ENCODE measurements at regions not wholly inside any gene's neighbourhood (a gene's known extent, or its start where the extent isn't known, plus 50 kb on each side); places are given as distances from the start of the nearest gene placed in this dataset.

DNA sequence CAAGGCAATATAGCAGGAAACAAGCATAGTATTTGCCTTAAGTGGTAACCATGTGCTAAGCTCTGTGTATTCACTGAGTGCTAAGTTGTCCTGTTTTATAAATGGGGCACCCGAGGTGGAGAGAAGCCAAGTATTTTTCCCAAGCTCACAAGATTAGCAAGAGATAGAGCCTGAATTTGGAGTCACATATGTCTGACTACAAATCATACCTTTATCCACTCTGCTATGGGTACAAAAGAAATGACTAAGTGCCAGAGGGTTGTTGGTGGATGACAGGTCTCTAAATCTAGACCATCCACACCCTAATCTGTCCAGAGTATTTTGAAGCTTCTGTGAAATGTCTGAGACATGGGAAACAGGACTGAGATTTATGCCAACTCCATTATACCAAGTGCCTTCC lies 182.1 kb upstream of the SEL1L start:
- DNase-seq (ENCODE audit: low read depth in 1 of 2, low spot score in 1 of 2), result no peak
- no peak overlapping the region for H3K4me3 ChIP-seq (replicated peaks; ENCODE audit: insufficient read depth, low read length)
- no peaks in the 10 kb centered on the region for H3K27me3 ChIP-seq (ENCODE audit: insufficient read depth, poor library complexity, severe bottlenecking)
- H3K27ac ChIP-seq (replicated peaks), result no peak overlapping the region
- TF ChIP-seq SPI1 (IDR thresholded peaks at IDR 0.05; ENCODE audit: borderline replicate concordance, low read depth) (no peak), POLR2AphosphoS5 (IDR thresholded peaks at IDR 0.05; ENCODE audit: low read depth) (no peak), GABPA (IDR thresholded peaks at IDR 0.05; ENCODE audit: low read depth) (no peak)
- TF ChIP-seq, protein P1, sequence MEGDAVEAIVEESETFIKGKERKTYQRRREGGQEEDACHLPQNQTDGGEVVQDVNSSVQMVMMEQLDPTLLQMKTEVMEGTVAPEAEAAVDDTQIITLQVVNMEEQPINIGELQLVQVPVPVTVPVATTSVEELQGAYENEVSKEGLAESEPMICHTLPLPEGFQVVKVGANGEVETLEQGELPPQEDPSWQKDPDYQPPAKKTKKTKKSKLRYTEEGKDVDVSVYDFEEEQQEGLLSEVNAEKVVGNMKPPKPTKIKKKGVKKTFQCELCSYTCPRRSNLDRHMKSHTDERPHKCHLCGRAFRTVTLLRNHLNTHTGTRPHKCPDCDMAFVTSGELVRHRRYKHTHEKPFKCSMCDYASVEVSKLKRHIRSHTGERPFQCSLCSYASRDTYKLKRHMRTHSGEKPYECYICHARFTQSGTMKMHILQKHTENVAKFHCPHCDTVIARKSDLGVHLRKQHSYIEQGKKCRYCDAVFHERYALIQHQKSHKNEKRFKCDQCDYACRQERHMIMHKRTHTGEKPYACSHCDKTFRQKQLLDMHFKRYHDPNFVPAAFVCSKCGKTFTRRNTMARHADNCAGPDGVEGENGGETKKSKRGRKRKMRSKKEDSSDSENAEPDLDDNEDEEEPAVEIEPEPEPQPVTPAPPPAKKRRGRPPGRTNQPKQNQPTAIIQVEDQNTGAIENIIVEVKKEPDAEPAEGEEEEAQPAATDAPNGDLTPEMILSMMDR (IDR thresholded peaks at IDR 0.05; ENCODE audit: insufficient read depth, low read length), result no peak
- TF ChIP-seq, protein P2, sequence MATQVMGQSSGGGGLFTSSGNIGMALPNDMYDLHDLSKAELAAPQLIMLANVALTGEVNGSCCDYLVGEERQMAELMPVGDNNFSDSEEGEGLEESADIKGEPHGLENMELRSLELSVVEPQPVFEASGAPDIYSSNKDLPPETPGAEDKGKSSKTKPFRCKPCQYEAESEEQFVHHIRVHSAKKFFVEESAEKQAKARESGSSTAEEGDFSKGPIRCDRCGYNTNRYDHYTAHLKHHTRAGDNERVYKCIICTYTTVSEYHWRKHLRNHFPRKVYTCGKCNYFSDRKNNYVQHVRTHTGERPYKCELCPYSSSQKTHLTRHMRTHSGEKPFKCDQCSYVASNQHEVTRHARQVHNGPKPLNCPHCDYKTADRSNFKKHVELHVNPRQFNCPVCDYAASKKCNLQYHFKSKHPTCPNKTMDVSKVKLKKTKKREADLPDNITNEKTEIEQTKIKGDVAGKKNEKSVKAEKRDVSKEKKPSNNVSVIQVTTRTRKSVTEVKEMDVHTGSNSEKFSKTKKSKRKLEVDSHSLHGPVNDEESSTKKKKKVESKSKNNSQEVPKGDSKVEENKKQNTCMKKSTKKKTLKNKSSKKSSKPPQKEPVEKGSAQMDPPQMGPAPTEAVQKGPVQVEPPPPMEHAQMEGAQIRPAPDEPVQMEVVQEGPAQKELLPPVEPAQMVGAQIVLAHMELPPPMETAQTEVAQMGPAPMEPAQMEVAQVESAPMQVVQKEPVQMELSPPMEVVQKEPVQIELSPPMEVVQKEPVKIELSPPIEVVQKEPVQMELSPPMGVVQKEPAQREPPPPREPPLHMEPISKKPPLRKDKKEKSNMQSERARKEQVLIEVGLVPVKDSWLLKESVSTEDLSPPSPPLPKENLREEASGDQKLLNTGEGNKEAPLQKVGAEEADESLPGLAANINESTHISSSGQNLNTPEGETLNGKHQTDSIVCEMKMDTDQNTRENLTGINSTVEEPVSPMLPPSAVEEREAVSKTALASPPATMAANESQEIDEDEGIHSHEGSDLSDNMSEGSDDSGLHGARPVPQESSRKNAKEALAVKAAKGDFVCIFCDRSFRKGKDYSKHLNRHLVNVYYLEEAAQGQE (IDR thresholded peaks at IDR 0.05; ENCODE audit: insufficient replicate concordance, low read depth), result no peak

DNA sequence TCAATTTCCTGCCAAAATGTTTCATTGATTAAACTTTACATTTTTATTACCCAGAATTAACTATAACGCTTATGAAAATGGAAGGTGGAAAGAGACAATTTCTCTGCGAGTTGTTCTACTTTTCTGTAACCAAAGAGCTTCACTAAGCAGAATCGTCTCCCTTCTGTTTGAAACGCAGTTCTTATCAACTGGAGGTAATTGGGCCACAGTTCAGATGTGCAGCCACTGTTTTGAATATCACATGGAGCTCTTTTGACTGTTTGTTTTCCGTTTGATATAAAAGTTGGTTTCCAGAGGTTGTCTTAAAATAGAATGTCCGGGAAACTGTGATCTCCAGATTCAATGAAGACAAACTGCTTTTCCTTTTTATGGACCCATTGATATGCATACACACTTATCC lies 183.3 kb upstream of the SEL1L start:
- TF ChIP-seq, protein P1 (IDR thresholded peaks at IDR 0.05; ENCODE audit: insufficient read depth, low read length), result no peak
- TF ChIP-seq, protein P2 (IDR thresholded peaks at IDR 0.05; ENCODE audit: insufficient replicate concordance, low read depth), result no peak
- TF ChIP-seq GABPA (IDR thresholded peaks at IDR 0.05; ENCODE audit: low read depth), result no peak
- TF ChIP-seq POLR2AphosphoS5 (IDR thresholded peaks at IDR 0.05; ENCODE audit: low read depth), result no peak
- TF ChIP-seq SPI1 (IDR thresholded peaks at IDR 0.05; ENCODE audit: borderline replicate concordance, low read depth), result no peak
- no peaks in the 10 kb centered on the region for H3K27me3 ChIP-seq (ENCODE audit: insufficient read depth, poor library complexity, severe bottlenecking)
- no peak overlapping the region for H3K27ac ChIP-seq (replicated peaks)
- H3K4me3 ChIP-seq (replicated peaks; ENCODE audit: insufficient read depth, low read length), result no peak overlapping the region
- no peak for DNase-seq (ENCODE audit: low read depth in 1 of 2, low spot score in 1 of 2)

DNA sequence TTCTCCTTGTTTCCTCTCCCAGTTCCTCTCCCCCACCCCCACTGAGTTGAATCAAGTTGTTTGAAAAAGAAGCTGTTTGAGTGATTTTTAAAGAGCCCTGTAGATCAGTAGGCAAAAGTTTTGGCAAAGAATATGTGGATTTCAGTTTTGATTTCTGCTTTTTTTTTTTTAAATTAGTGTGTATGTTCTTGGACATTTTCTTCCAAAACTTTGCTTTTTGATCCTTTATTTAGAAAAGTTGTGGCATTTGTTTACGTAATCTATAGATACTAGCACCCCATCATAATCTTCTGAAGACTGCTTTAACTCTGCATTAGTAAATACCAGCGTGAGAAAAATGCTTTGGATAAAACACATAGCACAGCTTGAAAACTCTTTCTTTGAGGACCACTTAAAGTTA lies 190.3 kb upstream of the SEL1L start:
- DNase-seq (ENCODE audit: low read depth in 1 of 2, low spot score in 1 of 2), result no peak
- H3K27ac ChIP-seq (replicated peaks), result no peak overlapping the region
- no peaks in the 10 kb centered on the region for H3K27me3 ChIP-seq (ENCODE audit: insufficient read depth, poor library complexity, severe bottlenecking)
- H3K4me3 ChIP-seq (replicated peaks; ENCODE audit: insufficient read depth, low read length), result no peak overlapping the region
- no peak for TF ChIP-seq SPI1 (IDR thresholded peaks at IDR 0.05; ENCODE audit: borderline replicate concordance, low read depth)
- TF ChIP-seq GABPA (IDR thresholded peaks at IDR 0.05; ENCODE audit: low read depth), result no peak
- TF ChIP-seq, protein P1 (IDR thresholded peaks at IDR 0.05; ENCODE audit: insufficient read depth, low read length), result no peak
- TF ChIP-seq, protein P2 (IDR thresholded peaks at IDR 0.05; ENCODE audit: insufficient replicate concordance, low read depth), result no peak
- TF ChIP-seq POLR2AphosphoS5 (IDR thresholded peaks at IDR 0.05; ENCODE audit: low read depth), result no peak
